Astrocyte (in vitro differentiated cells and primary cell): ENCODE measurements at regions not wholly inside any gene's neighbourhood (a gene's known extent, or its start where the extent isn't known, plus 50 kb on each side); places are given as distances from the start of the nearest gene placed in this dataset.

Source experiments
- EZH2 ChIP-seq: IDR thresholded peaks from 2 replicates; pipeline ENCODE4 v1.6.1; 2012; ENCODE audit warnings: mild to moderate bottlenecking, low read length, inconsistent platforms; ENCODE audit not compliant: insufficient read depth
- TF ChIP-seq, protein P1 (sequence below): IDR thresholded peaks from 2 replicates; pipeline ENCODE4 v1.5.1; 2011; ENCODE audit warnings: low read depth, mild to moderate bottlenecking, inconsistent platforms, low read length, moderate library complexity; ENCODE audit not compliant: insufficient read depth

DNA sequence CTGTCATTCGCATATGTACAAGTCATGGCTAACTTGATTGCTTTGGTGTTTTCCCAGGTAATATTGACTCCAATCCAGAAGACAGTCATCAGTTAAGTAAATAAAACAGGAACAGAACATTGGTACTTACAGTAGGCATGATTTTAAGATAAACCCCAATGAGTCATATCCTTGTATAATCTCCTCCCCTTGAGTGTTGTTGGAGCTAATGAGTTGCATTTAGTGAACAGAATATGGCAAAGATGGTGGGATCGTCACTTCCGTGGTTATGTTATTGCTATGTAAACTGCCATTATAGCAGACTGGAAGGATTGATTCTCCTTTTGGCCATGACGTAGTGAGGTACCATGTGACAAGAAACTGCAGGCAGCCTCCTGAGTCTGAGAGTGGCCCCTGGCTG is 102.2 kb downstream of the TMX1 start:
- TF ChIP-seq, protein P1, sequence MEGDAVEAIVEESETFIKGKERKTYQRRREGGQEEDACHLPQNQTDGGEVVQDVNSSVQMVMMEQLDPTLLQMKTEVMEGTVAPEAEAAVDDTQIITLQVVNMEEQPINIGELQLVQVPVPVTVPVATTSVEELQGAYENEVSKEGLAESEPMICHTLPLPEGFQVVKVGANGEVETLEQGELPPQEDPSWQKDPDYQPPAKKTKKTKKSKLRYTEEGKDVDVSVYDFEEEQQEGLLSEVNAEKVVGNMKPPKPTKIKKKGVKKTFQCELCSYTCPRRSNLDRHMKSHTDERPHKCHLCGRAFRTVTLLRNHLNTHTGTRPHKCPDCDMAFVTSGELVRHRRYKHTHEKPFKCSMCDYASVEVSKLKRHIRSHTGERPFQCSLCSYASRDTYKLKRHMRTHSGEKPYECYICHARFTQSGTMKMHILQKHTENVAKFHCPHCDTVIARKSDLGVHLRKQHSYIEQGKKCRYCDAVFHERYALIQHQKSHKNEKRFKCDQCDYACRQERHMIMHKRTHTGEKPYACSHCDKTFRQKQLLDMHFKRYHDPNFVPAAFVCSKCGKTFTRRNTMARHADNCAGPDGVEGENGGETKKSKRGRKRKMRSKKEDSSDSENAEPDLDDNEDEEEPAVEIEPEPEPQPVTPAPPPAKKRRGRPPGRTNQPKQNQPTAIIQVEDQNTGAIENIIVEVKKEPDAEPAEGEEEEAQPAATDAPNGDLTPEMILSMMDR = no peak
- TF ChIP-seq EZH2 = no peak
